Psoas muscle (tissue), 7 donors: ENCODE measurements at regions not wholly inside any gene's neighbourhood (a gene's known extent, or its start where the extent isn't known, plus 50 kb on each side); places are given as distances from the start of the nearest gene placed in this dataset.

Experiments
- ATAC-seq, 4 donors: fragments of 200-7000 bp; cut with Tn5 transposase; one replicate each; pipeline ENCODE4 v1.9.1; 2020; ENCODE audit warnings: moderate library complexity in 3 of 4, mild to moderate bottlenecking in 2 of 4
- DNase-seq, 2 donors: peaks; one replicate each; pipeline ENCODE4 v3.0.0-alpha.2; 2020
- H3K27ac ChIP-seq: fragments of 200-600 bp; one replicate; pipeline ENCODE4 v1.8.0; 2022
- H3K27me3 ChIP-seq, 3 donors: fragments of 200-600 bp in 1 of 3; one replicate each; pipeline versions ENCODE4 v1.6.1 to v1.8.0; 2013 to 2022; ENCODE audit warnings: low read length in 2 of 3, mild to moderate bottlenecking in 2 of 3, moderate library complexity in 1 of 3; ENCODE audit not compliant: insufficient read depth in 3 of 3
- H3K36me3 ChIP-seq, 2 donors: fragments of 200-600 bp in 1 of 2; one replicate each; pipeline versions ENCODE4 v1.6.1 to v1.8.0; 2013 to 2022; ENCODE audit warnings: low read depth in 1 of 2, mild to moderate bottlenecking in 1 of 2, moderate library complexity in 1 of 2; ENCODE audit not compliant: insufficient read depth in 1 of 2
- H3K4me1 ChIP-seq: fragments of 200-600 bp; one replicate; pipeline ENCODE4 v1.8.0; 2022
- H3K4me3 ChIP-seq: fragments of 200-600 bp; one replicate; pipeline ENCODE4 v1.8.0; 2022; ENCODE audit warnings: mild to moderate bottlenecking
- H3K9me3 ChIP-seq: fragments of 200-600 bp; one replicate; pipeline ENCODE4 v1.8.0; 2022
- WGBS, 3 donors: extraction: QIAGEN DNeasy Blood & Tissue Kit; methylation state at CpG; one replicate each; pipeline versions ENCODE4 v1.1.6 to v1.1.7; 2013; 5-methylcytosine and 5-hydroxymethylcytosine counted together
- intact Hi-C, 2 donors: fragments of 100-400 bp; cut with DNase I; formaldehyde crosslinking; loops; one replicate each; pipeline versions ENCODE4 v1.11.0 to v1.14.2; 2022
- TF ChIP-seq, protein P1 (sequence below): fragments of 200-600 bp; IDR thresholded peaks from one replicate; pipeline ENCODE4 v1.8.0; 2022; ENCODE audit warnings: antibody characterized with exemption
- donor health status: healthy with polysubstance abuse.
- donor health status: DM: no; HTN: no; CAD: no; lungs with moderate emphysema.
- donor health status: Bipolar disorder and iron deficiency.
- donor health status: healthy.
- donor health status: DM: yes; HTN: yes; CAD: no.
- donor health status: DM: no; HTN: no; CAD: no.
- donor health status: DM: yes; HTN: yes; CAD: no.

- no peaks in the 10 kb centered on the region for H3K9me3 ChIP-seq
- H3K36me3 ChIP-seq, result no peaks in the 10 kb centered on the region
- TF ChIP-seq, protein P1, sequence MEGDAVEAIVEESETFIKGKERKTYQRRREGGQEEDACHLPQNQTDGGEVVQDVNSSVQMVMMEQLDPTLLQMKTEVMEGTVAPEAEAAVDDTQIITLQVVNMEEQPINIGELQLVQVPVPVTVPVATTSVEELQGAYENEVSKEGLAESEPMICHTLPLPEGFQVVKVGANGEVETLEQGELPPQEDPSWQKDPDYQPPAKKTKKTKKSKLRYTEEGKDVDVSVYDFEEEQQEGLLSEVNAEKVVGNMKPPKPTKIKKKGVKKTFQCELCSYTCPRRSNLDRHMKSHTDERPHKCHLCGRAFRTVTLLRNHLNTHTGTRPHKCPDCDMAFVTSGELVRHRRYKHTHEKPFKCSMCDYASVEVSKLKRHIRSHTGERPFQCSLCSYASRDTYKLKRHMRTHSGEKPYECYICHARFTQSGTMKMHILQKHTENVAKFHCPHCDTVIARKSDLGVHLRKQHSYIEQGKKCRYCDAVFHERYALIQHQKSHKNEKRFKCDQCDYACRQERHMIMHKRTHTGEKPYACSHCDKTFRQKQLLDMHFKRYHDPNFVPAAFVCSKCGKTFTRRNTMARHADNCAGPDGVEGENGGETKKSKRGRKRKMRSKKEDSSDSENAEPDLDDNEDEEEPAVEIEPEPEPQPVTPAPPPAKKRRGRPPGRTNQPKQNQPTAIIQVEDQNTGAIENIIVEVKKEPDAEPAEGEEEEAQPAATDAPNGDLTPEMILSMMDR, result no peak
- no peak overlapping the region for H3K27ac ChIP-seq
- no peak for ATAC-seq
- no peaks in the 10 kb centered on the region for H3K4me1 ChIP-seq
- DNase-seq, result no peak
- 51 to 56% (median 56%) methylated on average over 3 of the region's 3 CpGs for WGBS, 3 donors
- intact Hi-C loops, result no loop called here
- H3K4me3 ChIP-seq, result no peak overlapping the region
- no peaks in the 10 kb centered on the region for H3K27me3 ChIP-seq
These were observed 154.1 kb upstream of the FAM241A start for GRCh38 chr4:111991163-111991562.

GRCh38 chr4:111991797-111992196 lies 153.5 kb upstream of the FAM241A start:
- Histone ChIP-seq H3K36me3 (no peaks in the 10 kb centered on the region), H3K4me3 (no peak overlapping the region), H3K4me1 (no peaks in the 10 kb centered on the region), H3K27me3 (no peaks in the 10 kb centered on the region), H3K27ac (no peak overlapping the region), H3K9me3 (no peaks in the 10 kb centered on the region)
- peak in 1 of 4 donors; percentile 49 for ATAC-seq
- 51 to 67% (median 63%) methylated on average over 3 of the region's 3 CpGs for WGBS, 3 donors
- TF ChIP-seq, protein P1, result no peak
- DNase-seq, result no peak
- intact Hi-C loops, result no loop called here

- intact Hi-C loops, result no loop called here
- WGBS, 3 donors, result 39 to 50% (median 44%) methylated on average over 7 of the region's 7 CpGs
- no peak for ATAC-seq
These were observed 152.7 kb upstream of the FAM241A start for GRCh38 chr4:111992351-111993168.

GRCh38 chr4:111994392-111994791 lies 150.9 kb upstream of the FAM241A start:
- Histone ChIP-seq H3K4me3 (no peak overlapping the region), H3K9me3 (no peaks in the 10 kb centered on the region), H3K27me3 (no peaks in the 10 kb centered on the region), H3K4me1 (no peaks in the 10 kb centered on the region), H3K27ac (no peak overlapping the region), H3K36me3 (no peaks in the 10 kb centered on the region)
- intact Hi-C loops, result no loop called here
- DNase-seq (no peak), ATAC-seq (no peak)
- TF ChIP-seq, protein P1, result no peak
- WGBS, 3 donors, result 32 to 40% (median 35%) methylated on average over 1 of the region's 1 CpG

More at GRCh38 chr4:111992351-111993168, 152.7 kb upstream of the FAM241A start:
- Histone ChIP-seq H3K4me3 (no peak overlapping the region), H3K27me3 (no peaks in the 10 kb centered on the region), H3K4me1 (no peaks in the 10 kb centered on the region), H3K27ac (no peak overlapping the region), H3K36me3 (no peaks in the 10 kb centered on the region), H3K9me3 (no peaks in the 10 kb centered on the region)
- TF ChIP-seq, protein P1, result no peak
- DNase-seq, result no peak

DNA sequence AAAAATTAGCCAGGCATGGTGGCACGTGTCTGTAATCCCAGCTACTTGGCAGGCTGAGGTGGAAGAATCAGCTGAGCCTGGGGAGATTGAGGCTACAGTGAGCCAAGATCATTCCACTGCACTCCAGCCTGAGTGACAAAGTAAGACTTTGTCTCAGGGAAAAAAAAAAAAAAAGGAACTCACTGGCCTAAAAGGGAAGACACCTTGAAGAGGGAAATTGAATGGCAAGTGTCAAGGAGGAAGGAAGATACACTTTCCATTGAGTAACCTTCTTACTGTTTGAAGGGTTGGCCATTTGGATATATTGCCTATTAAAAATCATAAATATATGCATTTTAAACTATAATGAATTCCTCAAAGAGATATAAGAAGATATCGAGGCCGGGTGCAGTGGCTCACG lies 147.5 kb upstream of the FAM241A start:
- 81 to 84% (median 83%) methylated on average over 4 of the region's 4 CpGs for WGBS, 3 donors
- intact Hi-C loops, result no loop called here
- Histone ChIP-seq H3K4me3 (no peak overlapping the region), H3K9me3 (no peaks in the 10 kb centered on the region), H3K27me3 (no peaks in the 10 kb centered on the region), H3K4me1 (no peaks in the 10 kb centered on the region), H3K36me3 (no peaks in the 10 kb centered on the region), H3K27ac (no peak overlapping the region)
- TF ChIP-seq, protein P1, result no peak
- ATAC-seq (no peak), DNase-seq (no peak)
